ENCODE measurements at regions not wholly inside any gene's neighbourhood (a gene's known extent, or its start where the extent isn't known, plus 50 kb on each side); places are given as distances from the start of the nearest gene placed in this dataset.

GRCh38 chr17:54662978-54663876 lies 237.4 kb upstream of the TOM1L1 start:
- no peak overlapping the region for H3K4me3 ChIP-seq
- TF ChIP-seq SREBF2 (IDR thresholded peaks at IDR 0.05; ENCODE audit: low read length) (no peak), RELB (IDR thresholded peaks at IDR 0.05; ENCODE audit: low read depth) (no peak), ZBTB33 (IDR thresholded peaks at IDR 0.05) (no peak), NFXL1 (IDR thresholded peaks at IDR 0.05; ENCODE audit: borderline replicate concordance) (no peak), GABPA (IDR thresholded peaks at IDR 0.05; ENCODE audit: low read depth) (no peak), ESRRA (IDR thresholded peaks at IDR 0.05; ENCODE audit: low read length) (no peak), BHLHE40 (IDR thresholded peaks at IDR 0.05; ENCODE audit: borderline replicate concordance in 1 of 2, low read depth in 2 of 2, low read length in 1 of 2) (no peak), BACH1 (IDR thresholded peaks at IDR 0.05; ENCODE audit: borderline replicate concordance) (no peak), NR2C1 (IDR thresholded peaks at IDR 0.05) (no peak), HDAC2 (IDR thresholded peaks at IDR 0.05) (no peak), POLR2AphosphoS5 (IDR thresholded peaks at IDR 0.05; ENCODE audit: low read length) (no peak)
- TF ChIP-seq, protein P1, sequence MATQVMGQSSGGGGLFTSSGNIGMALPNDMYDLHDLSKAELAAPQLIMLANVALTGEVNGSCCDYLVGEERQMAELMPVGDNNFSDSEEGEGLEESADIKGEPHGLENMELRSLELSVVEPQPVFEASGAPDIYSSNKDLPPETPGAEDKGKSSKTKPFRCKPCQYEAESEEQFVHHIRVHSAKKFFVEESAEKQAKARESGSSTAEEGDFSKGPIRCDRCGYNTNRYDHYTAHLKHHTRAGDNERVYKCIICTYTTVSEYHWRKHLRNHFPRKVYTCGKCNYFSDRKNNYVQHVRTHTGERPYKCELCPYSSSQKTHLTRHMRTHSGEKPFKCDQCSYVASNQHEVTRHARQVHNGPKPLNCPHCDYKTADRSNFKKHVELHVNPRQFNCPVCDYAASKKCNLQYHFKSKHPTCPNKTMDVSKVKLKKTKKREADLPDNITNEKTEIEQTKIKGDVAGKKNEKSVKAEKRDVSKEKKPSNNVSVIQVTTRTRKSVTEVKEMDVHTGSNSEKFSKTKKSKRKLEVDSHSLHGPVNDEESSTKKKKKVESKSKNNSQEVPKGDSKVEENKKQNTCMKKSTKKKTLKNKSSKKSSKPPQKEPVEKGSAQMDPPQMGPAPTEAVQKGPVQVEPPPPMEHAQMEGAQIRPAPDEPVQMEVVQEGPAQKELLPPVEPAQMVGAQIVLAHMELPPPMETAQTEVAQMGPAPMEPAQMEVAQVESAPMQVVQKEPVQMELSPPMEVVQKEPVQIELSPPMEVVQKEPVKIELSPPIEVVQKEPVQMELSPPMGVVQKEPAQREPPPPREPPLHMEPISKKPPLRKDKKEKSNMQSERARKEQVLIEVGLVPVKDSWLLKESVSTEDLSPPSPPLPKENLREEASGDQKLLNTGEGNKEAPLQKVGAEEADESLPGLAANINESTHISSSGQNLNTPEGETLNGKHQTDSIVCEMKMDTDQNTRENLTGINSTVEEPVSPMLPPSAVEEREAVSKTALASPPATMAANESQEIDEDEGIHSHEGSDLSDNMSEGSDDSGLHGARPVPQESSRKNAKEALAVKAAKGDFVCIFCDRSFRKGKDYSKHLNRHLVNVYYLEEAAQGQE (IDR thresholded peaks at IDR 0.05; ENCODE audit: low read depth, low read length) = no peak
- no peaks in the 10 kb centered on the region for H3K36me3 ChIP-seq (ENCODE audit: control insufficient read depth in 2 of 2, insufficient read depth in 2 of 2, low read length in 1 of 2)
- no peaks in the 10 kb centered on the region for H3K79me2 ChIP-seq (ENCODE audit: control insufficient read depth, insufficient read depth, low read length)
- H3K4me2 ChIP-seq (ENCODE audit: control insufficient read depth, insufficient read depth) = no peak overlapping the region
- H3K27me3 ChIP-seq (replicated peaks in 1 of 2; ENCODE audit: control insufficient read depth in 2 of 2, insufficient read depth in 2 of 2, low read length in 1 of 2) = no peaks in the 10 kb centered on the region
- CTCF ChIA-PET = no interaction called here
- POLR2A ChIA-PET = no interaction called here
- DNase-seq (ENCODE audit: low read depth, low spot score) (no peak), ATAC-seq (no peak), FAIRE-seq (no peak)
- H3K4me1 ChIP-seq (ENCODE audit: control insufficient read depth, insufficient read depth, low read length) = no peaks in the 10 kb centered on the region
- BruUV-seq (replicated peaks) = no TSS peak
- H4K20me1 ChIP-seq (ENCODE audit: control insufficient read depth, insufficient read depth) = no peaks in the 10 kb centered on the region
- H3K27ac ChIP-seq (ENCODE audit: control insufficient read depth, insufficient read depth) = no peak overlapping the region
- intact Hi-C loops (cut with micrococcal nuclease; ENCODE audit: unreplicated experiment) = no loop called here
- RAD21 ChIA-PET (ENCODE audit: unreplicated experiment) = no interaction called here
- H3K9me3 ChIP-seq (replicated peaks; ENCODE audit: control insufficient read depth, insufficient read depth, low read length) = no peaks in the 10 kb centered on the region
- in situ Hi-C loops (cut with MboI) = no loop called here
- WGBS (ENCODE audit: insufficient coverage, insufficient replicate concordance, low lambda C conversion rate, missing lambda C conversion rate) = 28% methylated on average over 12 of the region's 12 CpGs
- SMC1A ChIA-PET (ENCODE audit: uncharacterized antibody, unreplicated experiment) = no interaction called here
- no peak overlapping the region for H3K9ac ChIP-seq (ENCODE audit: control insufficient read depth, insufficient read depth, low read length)
- H2AFZ ChIP-seq (ENCODE audit: control insufficient read depth, low read depth, low read length) = no peak overlapping the region

Data from GM12878 (cell line).